WERI-Rb-1 (cell line): ENCODE measurements at regions not wholly inside any gene's neighbourhood (a gene's known extent, or its start where the extent isn't known, plus 50 kb on each side); places are given as distances from the start of the nearest gene placed in this dataset.
"Not testable (repeated sequence)": the region's sequence is repeated elsewhere in the genome, so short reads cannot be mapped to it uniquely, and the experiment has no call there.

Source experiments
- DNase-seq: peaks from one replicate; pipeline ENCODE4 v3.0.0-alpha.2; 2020
- H3K27ac ChIP-seq: fragments of 250-450 bp; sonication (Bioruptor Pico); 2 replicates; pipeline ENCODE4 v1.5.1; 2020; ENCODE audit warnings: mild to moderate bottlenecking, moderate library complexity
- H3K27me3 ChIP-seq: fragments of 250-450 bp; sonication (Bioruptor Pico); 2 replicates; pipeline ENCODE4 v1.5.1; 2021; ENCODE audit warnings: mild to moderate bottlenecking, low read depth, moderate library complexity; ENCODE audit not compliant: insufficient read depth, severe bottlenecking
- H3K36me3 ChIP-seq: fragments of 250-450 bp; sonication (Bioruptor Pico); 2 replicates; pipeline ENCODE4 v1.5.1; 2020; ENCODE audit warnings: mild to moderate bottlenecking, moderate library complexity
- H3K4me3 ChIP-seq: 2 replicates; pipeline ENCODE4 v1.5.1; 2011; ENCODE audit warnings: low read depth, mild to moderate bottlenecking, control low read depth, low read length
- H3K9me3 ChIP-seq: fragments of 250-450 bp; sonication (Bioruptor Pico); 2 replicates; pipeline ENCODE4 v1.5.1; 2021; ENCODE audit warnings: mild to moderate bottlenecking, moderate library complexity; ENCODE audit not compliant: severe bottlenecking
- CTCF ChIP-seq: IDR thresholded peaks from 2 replicates; pipeline ENCODE4 v1.5.1; 2011; ENCODE audit warnings: low read depth, mild to moderate bottlenecking, control low read depth, inconsistent platforms, low read length

- no peak for DNase-seq
- Histone ChIP-seq H3K36me3 (no peaks in the 10 kb centered on the region), H3K9me3 (no peaks in the 10 kb centered on the region), H3K27ac (no peak overlapping the region), H3K27me3 (peaks cover 3% of the 10 kb centered on the region), H3K4me3 (no peak overlapping the region)
- no peak for TF ChIP-seq CTCF
These were observed 226.8 kb downstream of the RND3 start for GRCh38 chr2:150260636-150261035.

GRCh38 chr2:150259746-150260145 is 227.7 kb downstream of the RND3 start:
- DNase-seq = no peak
- no peaks in the 10 kb centered on the region for H3K9me3 ChIP-seq
- no peak overlapping the region for H3K4me3 ChIP-seq
- peaks cover 3% of the 10 kb centered on the region for H3K27me3 ChIP-seq
- H3K27ac ChIP-seq = no peak overlapping the region
- no peaks in the 10 kb centered on the region for H3K36me3 ChIP-seq
- TF ChIP-seq CTCF = no peak

GRCh38 chr2:150258781-150259307 is 228.6 kb downstream of the RND3 start:
- no peak for TF ChIP-seq CTCF
- H3K27ac ChIP-seq = no peak overlapping the region
- no peak for DNase-seq
- H3K9me3 ChIP-seq = no peaks in the 10 kb centered on the region
- peaks cover 3% of the 10 kb centered on the region for H3K27me3 ChIP-seq
- no peak overlapping the region for H3K4me3 ChIP-seq
- H3K36me3 ChIP-seq = no peaks in the 10 kb centered on the region

- no peak for DNase-seq
- TF ChIP-seq CTCF = no peak
These were observed 230.7 kb downstream of the RND3 start for GRCh38 chr2:150256736-150257135.

GRCh38 chr2:150255528-150255927 is 231.9 kb downstream of the RND3 start:
- Histone ChIP-seq H3K9me3 (no peaks in the 10 kb centered on the region), H3K27ac (no peak overlapping the region), H3K27me3 (peaks cover 3% of the 10 kb centered on the region), H3K36me3 (no peaks in the 10 kb centered on the region), H3K4me3 (no peak overlapping the region)
- TF ChIP-seq CTCF = no peak
- no peak for DNase-seq

More at GRCh38 chr2:150256736-150257135, 230.7 kb downstream of the RND3 start:
- Histone ChIP-seq H3K27ac (no peak overlapping the region), H3K36me3 (no peaks in the 10 kb centered on the region), H3K9me3 (no peaks in the 10 kb centered on the region), H3K4me3 (no peak overlapping the region), H3K27me3 (peaks cover 3% of the 10 kb centered on the region)

GRCh38 chr2:150249735-150250134 is 237.7 kb downstream of the RND3 start:
- H3K9me3 ChIP-seq, H3K36me3 ChIP-seq, DNase-seq, H3K4me3 ChIP-seq, H3K27ac ChIP-seq, H3K27me3 ChIP-seq: not testable (repeated sequence)
